ENCODE measurements at regions not wholly inside any gene's neighbourhood (a gene's known extent, or its start where the extent isn't known, plus 50 kb on each side); places are given as distances from the start of the nearest gene placed in this dataset.
"Not testable (repeated sequence)": the region's sequence is repeated elsewhere in the genome, so short reads cannot be mapped to it uniquely, and the experiment has no call there.

DNA sequence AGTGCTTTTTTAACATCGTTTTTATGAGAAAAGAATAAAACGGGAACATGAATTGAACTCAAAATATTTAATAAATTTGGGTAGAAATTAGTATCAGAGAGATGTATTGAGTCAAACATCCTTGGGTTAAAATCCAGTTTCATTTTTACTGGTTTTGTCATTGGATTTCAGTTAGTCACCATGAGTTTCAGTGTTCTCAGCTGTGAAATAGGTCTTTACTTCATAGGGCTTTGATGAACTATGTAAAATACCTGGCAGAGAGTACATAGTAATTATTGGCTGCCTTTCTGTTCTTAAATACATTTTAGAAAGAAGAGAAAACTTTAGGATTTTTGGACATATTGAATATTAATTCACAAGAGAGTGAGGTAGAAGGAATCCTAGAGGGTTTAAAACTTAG lies 105.8 kb downstream of the TANC2 start:
- Histone ChIP-seq H3K27me3 (ENCODE audit: control insufficient read depth, insufficient read depth, low read length) (no peaks in the 10 kb centered on the region), H3K9me3 (replicated peaks; ENCODE audit: control insufficient read depth, low read depth, low read length) (no peaks in the 10 kb centered on the region), H3K36me3 (ENCODE audit: control insufficient read depth, insufficient read depth, low read length) (peaks cover 7% of the 10 kb centered on the region), H3K4me3 (ENCODE audit: low read length) (no peak overlapping the region), H3K27ac (ENCODE audit: low read length) (no peak overlapping the region), H3K4me1 (ENCODE audit: control insufficient read depth, insufficient read depth, low read length) (no peaks in the 10 kb centered on the region)
- WGBS (ENCODE audit: insufficient coverage), result no CpG with 5 or more reads among the region's 2 CpGs
- no peak for DNase-seq

DNA sequence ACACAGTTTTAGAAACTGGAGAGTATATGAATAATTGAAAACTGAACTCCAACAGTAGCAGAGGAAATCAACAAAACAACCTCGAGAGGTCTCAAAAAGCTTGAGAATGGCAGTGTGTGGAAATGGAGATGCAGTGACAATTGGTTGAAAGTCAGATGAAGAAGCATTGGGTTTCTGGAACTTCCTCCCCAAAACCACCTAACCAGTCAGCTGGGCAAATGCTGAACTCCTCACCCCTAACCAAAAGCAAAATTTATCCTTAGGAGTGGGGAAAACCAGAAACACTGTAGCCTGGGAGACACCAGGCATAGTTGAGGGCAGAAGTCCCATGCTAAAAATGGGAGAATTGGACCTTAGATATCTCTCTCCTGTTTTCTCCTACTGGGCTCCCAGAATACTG lies 109.9 kb downstream of the TANC2 start:
- Histone ChIP-seq H3K36me3 (ENCODE audit: control insufficient read depth, insufficient read depth, low read length) (peaks cover 7% of the 10 kb centered on the region), H3K27ac (ENCODE audit: low read length) (no peak overlapping the region), H3K27me3 (ENCODE audit: control insufficient read depth, insufficient read depth, low read length) (no peaks in the 10 kb centered on the region), H3K9me3 (replicated peaks; ENCODE audit: control insufficient read depth, low read depth, low read length) (no peaks in the 10 kb centered on the region), H3K4me3 (ENCODE audit: low read length) (no peak overlapping the region), H3K4me1 (ENCODE audit: control insufficient read depth, insufficient read depth, low read length) (no peaks in the 10 kb centered on the region)
- DNase-seq, result no peak
- WGBS (ENCODE audit: insufficient coverage), result no CpG with 5 or more reads among the region's 1 CpG

DNA sequence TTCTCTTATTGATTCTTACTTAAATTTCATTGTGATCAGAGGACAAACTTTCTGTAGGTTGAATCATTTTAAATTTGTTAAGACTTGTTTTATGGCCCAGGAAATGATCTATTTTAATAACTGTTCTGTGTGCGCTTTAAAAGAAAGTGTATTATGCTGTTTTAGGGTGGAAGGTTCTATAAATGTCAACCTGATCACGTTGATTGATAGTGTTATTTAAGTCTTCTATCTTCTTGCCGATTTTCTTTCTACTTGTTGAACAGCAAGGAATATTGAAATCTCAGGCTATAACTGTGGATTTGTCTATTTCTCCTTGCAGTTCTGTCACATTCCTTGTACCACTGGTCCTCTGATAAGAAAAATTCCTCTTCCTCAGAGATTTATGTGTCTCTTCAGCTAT lies 112.7 kb downstream of the TANC2 start:
- no peak overlapping the region for H3K4me3 ChIP-seq (ENCODE audit: low read length)
- no peaks in the 10 kb centered on the region for H3K27me3 ChIP-seq (ENCODE audit: control insufficient read depth, insufficient read depth, low read length)
- no peak overlapping the region for H3K27ac ChIP-seq (ENCODE audit: low read length)
- H3K9me3 ChIP-seq (replicated peaks; ENCODE audit: control insufficient read depth, low read depth, low read length), result no peaks in the 10 kb centered on the region
- peaks cover 11% of the 10 kb centered on the region for H3K36me3 ChIP-seq (ENCODE audit: control insufficient read depth, insufficient read depth, low read length)
- no peak for DNase-seq
- no CpG with 5 or more reads among the region's 3 CpGs for WGBS (ENCODE audit: insufficient coverage)
- H3K4me1 ChIP-seq (ENCODE audit: control insufficient read depth, insufficient read depth, low read length), result no peaks in the 10 kb centered on the region

DNA sequence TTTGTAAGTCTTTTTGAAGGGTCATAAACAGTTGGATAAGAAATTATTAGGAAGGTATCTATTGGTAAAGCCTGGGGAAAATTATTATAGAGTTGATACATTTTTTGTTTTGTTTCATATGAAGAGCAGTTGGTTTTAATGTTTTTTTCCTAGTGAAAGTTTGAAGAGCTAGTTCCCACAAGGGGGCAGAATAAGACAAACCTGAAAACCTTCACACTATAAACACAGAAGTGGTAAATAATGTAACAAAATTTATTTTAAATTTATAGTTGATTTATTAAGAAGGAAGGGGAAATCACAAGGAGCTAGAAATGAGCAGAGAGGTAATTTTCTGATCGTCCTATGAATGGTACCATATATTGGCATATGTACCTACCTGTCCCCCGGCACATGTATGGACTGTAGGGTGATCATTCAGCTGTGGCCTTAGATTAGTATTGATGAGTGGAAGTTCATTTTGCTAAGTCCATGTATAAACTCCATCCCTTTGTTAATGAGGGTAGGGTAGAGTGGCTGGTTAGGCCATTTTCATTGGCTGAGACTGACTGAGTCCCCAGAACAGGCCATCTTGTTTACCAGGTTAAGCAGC lies 116.3 kb downstream of the TANC2 start:
- Histone ChIP-seq H3K27me3 (ENCODE audit: control insufficient read depth, insufficient read depth, low read length) (no peaks in the 10 kb centered on the region), H3K4me3 (ENCODE audit: low read length) (no peak overlapping the region), H3K27ac (ENCODE audit: low read length) (no peak overlapping the region), H3K9me3 (replicated peaks; ENCODE audit: control insufficient read depth, low read depth, low read length) (no peaks in the 10 kb centered on the region), H3K4me1 (ENCODE audit: control insufficient read depth, insufficient read depth, low read length) (no peaks in the 10 kb centered on the region), H3K36me3 (ENCODE audit: control insufficient read depth, insufficient read depth, low read length) (peaks cover 4% of the 10 kb centered on the region)
- DNase-seq, result peak; percentile 39
- no CpG with 5 or more reads among the region's 2 CpGs for WGBS (ENCODE audit: insufficient coverage)

DNA sequence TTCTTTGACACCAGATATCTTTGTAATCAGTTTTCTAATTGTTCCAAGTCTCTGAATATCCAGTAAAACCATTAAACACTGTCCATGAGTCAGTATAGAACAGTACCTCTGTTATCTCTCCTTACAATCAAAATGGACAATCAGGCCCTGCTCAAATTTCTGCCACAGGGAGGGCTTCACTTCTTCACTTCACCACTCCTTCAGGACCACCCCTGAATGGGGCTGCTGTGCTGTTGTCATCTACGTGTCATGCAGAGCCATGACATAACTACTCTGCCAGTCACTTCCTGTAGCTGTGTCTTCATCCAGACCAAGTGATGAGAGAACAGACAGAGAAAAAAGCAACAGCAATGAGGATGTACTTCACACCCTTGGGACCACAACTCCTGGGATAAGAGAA lies 116.9 kb downstream of the TANC2 start:
- Histone ChIP-seq H3K4me3 (ENCODE audit: low read length) (no peak overlapping the region), H3K27me3 (ENCODE audit: control insufficient read depth, insufficient read depth, low read length) (no peaks in the 10 kb centered on the region), H3K9me3 (replicated peaks; ENCODE audit: control insufficient read depth, low read depth, low read length) (no peaks in the 10 kb centered on the region), H3K27ac (ENCODE audit: low read length) (no peak overlapping the region), H3K4me1 (ENCODE audit: control insufficient read depth, insufficient read depth, low read length) (no peaks in the 10 kb centered on the region), H3K36me3 (ENCODE audit: control insufficient read depth, insufficient read depth, low read length) (peaks cover 4% of the 10 kb centered on the region)
- no CpG with 5 or more reads among the region's 1 CpG for WGBS (ENCODE audit: insufficient coverage)
- DNase-seq, result no peak

DNA sequence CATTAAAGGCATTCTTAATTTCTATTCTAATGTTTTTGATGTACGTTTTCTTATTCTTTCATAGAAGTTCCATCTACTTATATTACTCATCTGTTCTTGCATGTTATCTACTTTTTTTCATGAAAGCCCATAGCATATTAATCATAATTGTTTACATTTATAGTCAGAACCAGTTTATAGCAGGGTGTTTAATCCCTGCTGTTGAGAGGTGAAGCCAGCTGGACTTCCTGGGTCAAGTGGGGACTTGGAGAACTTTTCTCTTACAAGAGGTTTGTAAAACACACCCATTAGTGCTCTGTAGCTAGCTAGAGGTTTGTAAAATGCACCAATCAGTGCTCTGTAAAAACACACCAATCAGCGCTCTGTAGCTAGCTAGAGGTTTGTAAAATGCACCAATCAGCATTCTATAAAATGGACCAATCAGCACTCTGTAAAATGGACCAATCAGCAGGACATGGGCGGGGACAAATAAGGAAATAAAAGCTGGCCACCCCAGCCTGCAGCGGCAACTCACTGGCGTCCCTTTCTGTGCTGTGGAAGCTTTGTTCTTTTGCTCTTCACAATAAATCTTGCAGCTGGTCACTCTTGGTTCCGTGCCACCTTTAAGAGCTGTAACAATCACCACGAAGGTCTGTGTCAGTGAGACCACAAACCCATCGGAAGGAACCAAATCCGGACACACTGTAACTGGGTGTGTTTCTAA lies 120.6 kb downstream of the TANC2 start:
- Histone ChIP-seq H3K27ac (ENCODE audit: low read length) (no peak overlapping the region), H3K9me3 (replicated peaks; ENCODE audit: control insufficient read depth, low read depth, low read length) (no peaks in the 10 kb centered on the region), H3K27me3 (ENCODE audit: control insufficient read depth, insufficient read depth, low read length) (no peaks in the 10 kb centered on the region), H3K4me1 (ENCODE audit: control insufficient read depth, insufficient read depth, low read length) (no peaks in the 10 kb centered on the region), H3K4me3 (ENCODE audit: low read length) (no peak overlapping the region), H3K36me3 (ENCODE audit: control insufficient read depth, insufficient read depth, low read length) (peaks cover 4% of the 10 kb centered on the region)
- peak; percentile 12 for DNase-seq
- WGBS (ENCODE audit: insufficient coverage), result 87% methylated on average over 4 of the region's 9 CpGs

DNA sequence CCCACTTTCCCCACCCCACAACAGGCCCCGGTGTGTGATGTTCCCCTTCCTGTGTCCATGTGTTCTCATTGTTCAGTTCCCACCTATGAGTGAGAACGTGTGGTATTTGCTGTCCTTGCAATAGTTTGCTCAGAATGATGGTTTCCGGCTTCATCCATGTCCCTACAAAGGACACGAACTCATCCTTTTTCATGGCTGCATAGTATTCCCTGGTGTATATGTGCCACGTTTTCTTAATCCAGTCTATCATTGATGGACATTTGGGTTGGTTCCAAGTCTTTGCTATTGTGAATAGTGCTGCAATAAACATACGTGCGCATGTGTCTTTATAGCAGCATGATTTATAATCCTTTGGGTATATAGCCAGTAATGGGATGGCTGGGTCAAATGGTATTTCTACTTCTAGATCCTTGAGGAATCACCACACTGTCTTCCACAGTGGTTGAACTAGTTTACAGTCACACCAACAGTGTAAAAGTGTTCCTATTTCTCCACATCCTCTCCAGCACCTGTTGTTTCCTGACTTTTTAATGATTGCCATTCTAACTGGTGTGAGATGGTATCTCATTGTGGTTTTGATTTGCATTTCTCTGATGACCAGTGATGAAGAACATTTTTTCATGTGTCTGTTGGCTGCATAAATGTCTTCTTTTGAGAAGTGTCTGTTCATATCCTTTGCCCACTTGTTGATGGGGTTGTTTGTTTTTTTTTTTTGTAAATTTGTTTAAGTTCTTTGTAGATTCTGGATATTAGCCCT lies 124.5 kb downstream of the TANC2 start:
- not testable (repeated sequence) for H3K4me1 ChIP-seq (ENCODE audit: control insufficient read depth, insufficient read depth, low read length); H3K27me3 ChIP-seq (ENCODE audit: control insufficient read depth, insufficient read depth, low read length); DNase-seq; H3K27ac ChIP-seq (ENCODE audit: low read length); H3K9me3 ChIP-seq (replicated peaks; ENCODE audit: control insufficient read depth, low read depth, low read length); H3K4me3 ChIP-seq (ENCODE audit: low read length); H3K36me3 ChIP-seq (ENCODE audit: control insufficient read depth, insufficient read depth, low read length)
- 80% methylated on average over 1 of the region's 7 CpGs for WGBS (ENCODE audit: insufficient coverage)

DNA sequence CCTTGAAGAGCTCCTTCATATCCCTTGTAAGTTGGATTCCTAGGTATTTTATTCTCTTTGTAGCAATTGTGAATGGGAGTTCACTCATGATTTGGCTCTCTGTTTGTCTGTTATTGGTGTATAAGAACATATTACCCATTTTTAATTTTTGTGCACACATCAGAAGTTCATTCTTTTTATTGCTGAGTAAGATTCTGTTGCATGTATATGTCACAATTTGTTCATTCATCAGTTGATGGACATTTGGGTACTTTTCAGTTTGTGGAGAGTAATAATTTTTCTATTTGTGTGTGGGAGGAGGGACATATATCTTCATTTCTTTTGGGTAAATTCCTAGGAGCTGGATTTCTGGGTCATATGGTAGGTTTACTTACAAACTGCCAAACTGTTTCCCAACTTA lies 125.9 kb downstream of the TANC2 start:
- not testable (repeated sequence) for H3K9me3 ChIP-seq (replicated peaks; ENCODE audit: control insufficient read depth, low read depth, low read length); DNase-seq; H3K4me3 ChIP-seq (ENCODE audit: low read length); H3K36me3 ChIP-seq (ENCODE audit: control insufficient read depth, insufficient read depth, low read length); H3K4me1 ChIP-seq (ENCODE audit: control insufficient read depth, insufficient read depth, low read length); H3K27ac ChIP-seq (ENCODE audit: low read length); H3K27me3 ChIP-seq (ENCODE audit: control insufficient read depth, insufficient read depth, low read length)

DNA sequence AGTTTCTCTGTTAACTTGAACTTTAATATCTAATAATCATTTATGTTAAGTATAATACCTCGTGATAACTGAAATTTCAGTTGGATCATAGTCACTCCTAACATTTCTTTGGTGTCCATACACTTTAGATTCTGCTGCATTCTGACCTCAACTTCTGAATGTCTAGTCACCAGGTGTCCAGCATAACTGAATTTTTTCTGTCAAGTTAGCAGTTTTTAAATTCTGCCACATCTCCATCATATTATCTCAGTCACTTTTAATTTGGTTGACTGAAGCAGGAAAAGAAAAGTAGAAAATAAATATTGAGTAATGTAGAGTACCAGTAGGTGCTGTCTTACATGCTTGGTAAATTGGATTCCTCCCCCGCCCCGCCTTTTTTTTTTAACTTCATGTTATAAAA lies 128.6 kb downstream of the TANC2 start:
- Histone ChIP-seq H3K4me1 (ENCODE audit: control insufficient read depth, insufficient read depth, low read length) (no peaks in the 10 kb centered on the region), H3K9me3 (replicated peaks; ENCODE audit: control insufficient read depth, low read depth, low read length) (no peaks in the 10 kb centered on the region), H3K27me3 (ENCODE audit: control insufficient read depth, insufficient read depth, low read length) (no peaks in the 10 kb centered on the region), H3K36me3 (ENCODE audit: control insufficient read depth, insufficient read depth, low read length) (peaks cover 2% of the 10 kb centered on the region), H3K4me3 (ENCODE audit: low read length) (no peak overlapping the region), H3K27ac (ENCODE audit: low read length) (no peak overlapping the region)
- DNase-seq, result no peak
- WGBS (ENCODE audit: insufficient coverage), result no CpG with 5 or more reads among the region's 3 CpGs

DNA sequence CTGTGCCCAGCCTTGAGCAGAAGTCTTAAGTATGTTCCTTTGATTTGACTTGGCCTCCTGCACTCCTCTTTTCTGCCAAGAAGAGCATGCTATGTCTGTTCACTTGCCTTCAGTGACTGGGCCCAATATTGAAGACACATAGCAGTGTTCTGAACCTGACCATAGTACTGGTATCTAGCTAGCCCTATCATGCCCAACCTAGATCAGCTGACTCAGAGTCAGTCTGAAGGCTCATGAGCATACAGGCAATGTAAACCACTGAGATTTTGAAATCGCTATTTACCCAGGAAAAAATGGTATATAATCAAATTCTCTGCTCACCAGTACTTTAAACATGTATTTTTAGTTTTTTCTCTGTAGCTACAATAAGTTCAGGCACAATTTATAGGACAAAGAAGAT lies 129.4 kb downstream of the TANC2 start:
- no peak for DNase-seq
- no peak overlapping the region for H3K27ac ChIP-seq (ENCODE audit: low read length)
- no CpG with 5 or more reads among the region's 1 CpG for WGBS (ENCODE audit: insufficient coverage)
- no peaks in the 10 kb centered on the region for H3K4me1 ChIP-seq (ENCODE audit: control insufficient read depth, insufficient read depth, low read length)
- no peaks in the 10 kb centered on the region for H3K27me3 ChIP-seq (ENCODE audit: control insufficient read depth, insufficient read depth, low read length)
- peaks cover 2% of the 10 kb centered on the region for H3K36me3 ChIP-seq (ENCODE audit: control insufficient read depth, insufficient read depth, low read length)
- H3K9me3 ChIP-seq (replicated peaks; ENCODE audit: control insufficient read depth, low read depth, low read length), result no peaks in the 10 kb centered on the region
- H3K4me3 ChIP-seq (ENCODE audit: low read length), result no peak overlapping the region

All from muscle of leg (tissue), 3 donors.